ENCODE measurements at regions not wholly inside any gene's neighbourhood (a gene's known extent, or its start where the extent isn't known, plus 50 kb on each side); places are given as distances from the start of the nearest gene placed in this dataset.

GRCh38 chr11:96624126-96624525, 234.3 kb downstream of the JRKL start:
- TF ChIP-seq CTCF (conservative IDR thresholded peaks at IDR 0.05) (no peak), EZH2 (IDR thresholded peaks at IDR 0.05; ENCODE audit: low read depth) (no peak)

Data from PC-9 (cell line).